ENCODE measurements at regions not wholly inside any gene's neighbourhood (a gene's known extent, or its start where the extent isn't known, plus 50 kb on each side); places are given as distances from the start of the nearest gene placed in this dataset.

GRCh38 chr6:144746902-144747469 lies 461.9 kb downstream of the UTRN start:
- H3K9me3 ChIP-seq (ENCODE audit: control insufficient read depth, low read length): no peaks in the 10 kb centered on the region
- no peak overlapping the region for H3K4me3 ChIP-seq (ENCODE audit: insufficient read depth, low read depth, low read length, poor library complexity, severe bottlenecking)
- no peak overlapping the region for H3K27ac ChIP-seq (ENCODE audit: insufficient read depth, low read length, poor library complexity, severe bottlenecking)
- no peaks in the 10 kb centered on the region for H3K4me1 ChIP-seq (ENCODE audit: control insufficient read depth, insufficient read depth, low read length, poor library complexity, severe bottlenecking)
- no peaks in the 10 kb centered on the region for H3K27me3 ChIP-seq (replicated peaks; ENCODE audit: control insufficient read depth, insufficient read depth, low read length, poor library complexity, severe bottlenecking)
- H3K36me3 ChIP-seq (ENCODE audit: control insufficient read depth, insufficient read depth, low read length): peaks cover 10% of the 10 kb centered on the region
- DNase-seq: no peak

GRCh38 chr6:144749263-144749662 lies 464.1 kb downstream of the UTRN start:
- H3K9me3 ChIP-seq (ENCODE audit: control insufficient read depth, low read length): no peaks in the 10 kb centered on the region
- DNase-seq: no peak
- no peak overlapping the region for H3K27ac ChIP-seq (ENCODE audit: insufficient read depth, low read length, poor library complexity, severe bottlenecking)
- H3K4me1 ChIP-seq (ENCODE audit: control insufficient read depth, insufficient read depth, low read length, poor library complexity, severe bottlenecking): no peaks in the 10 kb centered on the region
- H3K36me3 ChIP-seq (ENCODE audit: control insufficient read depth, insufficient read depth, low read length): peaks cover 33% of the 10 kb centered on the region
- H3K4me3 ChIP-seq (ENCODE audit: insufficient read depth, low read depth, low read length, poor library complexity, severe bottlenecking): no peak overlapping the region
- no peaks in the 10 kb centered on the region for H3K27me3 ChIP-seq (replicated peaks; ENCODE audit: control insufficient read depth, insufficient read depth, low read length, poor library complexity, severe bottlenecking)

DNA sequence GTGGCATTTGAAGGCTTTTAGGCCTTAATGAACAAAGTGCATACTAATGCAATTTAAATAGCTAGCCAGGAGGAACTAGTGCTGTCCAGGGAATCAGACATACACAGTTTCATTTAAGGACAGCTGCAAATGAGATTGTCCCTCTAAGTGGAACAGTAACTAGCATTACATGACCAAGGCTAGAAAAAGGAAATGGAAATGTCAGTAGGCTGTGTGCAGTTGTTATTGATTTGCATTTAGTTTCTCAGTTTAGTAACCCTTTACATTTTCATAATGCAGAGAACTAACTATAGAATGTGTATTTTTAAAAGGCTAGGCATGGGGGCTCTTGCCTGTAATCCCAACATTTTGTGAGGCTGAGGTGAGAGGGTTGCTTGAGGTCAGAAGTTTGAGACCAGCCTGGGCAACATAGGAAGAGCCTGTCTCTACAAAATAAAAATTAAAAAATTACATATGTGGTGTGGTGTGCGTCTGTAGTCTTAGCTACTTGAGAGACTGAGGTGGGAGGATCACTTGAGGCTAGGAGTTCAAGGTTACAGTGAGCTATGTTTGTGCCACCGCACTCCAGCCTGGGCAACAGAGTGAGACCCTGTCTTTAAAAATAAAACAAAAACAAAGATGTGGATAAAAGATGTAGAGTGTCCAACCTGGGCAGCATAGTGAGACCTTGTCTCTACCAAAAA lies 468.0 kb downstream of the UTRN start:
- H3K4me3 ChIP-seq (ENCODE audit: insufficient read depth, low read depth, low read length, poor library complexity, severe bottlenecking): no peak overlapping the region
- H3K4me1 ChIP-seq (ENCODE audit: control insufficient read depth, insufficient read depth, low read length, poor library complexity, severe bottlenecking): no peaks in the 10 kb centered on the region
- H3K36me3 ChIP-seq (ENCODE audit: control insufficient read depth, insufficient read depth, low read length): peaks cover 41% of the 10 kb centered on the region
- no peaks in the 10 kb centered on the region for H3K27me3 ChIP-seq (replicated peaks; ENCODE audit: control insufficient read depth, insufficient read depth, low read length, poor library complexity, severe bottlenecking)
- no peak for DNase-seq
- no peaks in the 10 kb centered on the region for H3K9me3 ChIP-seq (ENCODE audit: control insufficient read depth, low read length)
- H3K27ac ChIP-seq (ENCODE audit: insufficient read depth, low read length, poor library complexity, severe bottlenecking): no peak overlapping the region

DNA sequence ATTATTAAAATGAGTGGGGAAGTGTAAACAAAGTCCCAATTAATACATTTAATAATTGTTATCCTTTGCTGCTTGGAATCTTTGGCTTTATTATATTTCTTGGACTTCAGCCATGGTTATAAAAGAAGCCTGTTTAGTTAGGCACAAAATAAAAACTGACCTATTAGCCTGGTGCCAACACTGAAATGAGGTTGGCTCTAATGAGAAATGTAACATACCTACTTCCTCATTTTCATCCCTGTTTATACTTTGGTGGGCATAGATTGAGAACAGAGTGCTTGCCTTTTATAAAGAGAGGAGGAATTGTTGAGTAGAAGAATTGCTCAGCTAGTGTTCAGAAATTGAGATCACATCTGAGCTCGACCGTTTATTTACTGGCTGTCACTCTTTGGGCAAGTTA lies 471.3 kb downstream of the UTRN start:
- no peak overlapping the region for H3K27ac ChIP-seq (ENCODE audit: insufficient read depth, low read length, poor library complexity, severe bottlenecking)
- DNase-seq: no peak
- H3K36me3 ChIP-seq (ENCODE audit: control insufficient read depth, insufficient read depth, low read length): peaks cover 40% of the 10 kb centered on the region
- H3K4me1 ChIP-seq (ENCODE audit: control insufficient read depth, insufficient read depth, low read length, poor library complexity, severe bottlenecking): no peaks in the 10 kb centered on the region
- no peak overlapping the region for H3K4me3 ChIP-seq (ENCODE audit: insufficient read depth, low read depth, low read length, poor library complexity, severe bottlenecking)
- H3K9me3 ChIP-seq (ENCODE audit: control insufficient read depth, low read length): no peaks in the 10 kb centered on the region
- no peaks in the 10 kb centered on the region for H3K27me3 ChIP-seq (replicated peaks; ENCODE audit: control insufficient read depth, insufficient read depth, low read length, poor library complexity, severe bottlenecking)

DNA sequence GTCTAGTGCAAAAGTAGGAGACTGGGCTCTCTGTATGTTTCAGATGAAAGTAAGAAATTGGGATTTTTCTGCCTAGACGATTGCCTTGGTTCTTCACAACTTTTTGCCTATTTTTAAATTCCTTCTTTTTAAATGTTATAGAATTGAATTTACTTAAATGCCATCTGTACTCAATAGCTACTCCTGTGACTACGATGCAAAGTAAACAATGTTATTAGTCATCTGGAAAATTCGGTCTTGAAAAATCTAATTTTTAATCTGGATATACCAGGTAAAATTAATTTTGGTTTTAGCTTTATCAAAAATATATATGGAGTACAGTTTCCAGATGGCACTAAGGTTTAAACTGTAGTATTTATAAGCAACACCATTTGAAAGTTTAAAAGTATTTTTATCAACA lies 472.2 kb downstream of the UTRN start:
- Histone ChIP-seq H3K4me3 (ENCODE audit: insufficient read depth, low read depth, low read length, poor library complexity, severe bottlenecking) (no peak overlapping the region), H3K4me1 (ENCODE audit: control insufficient read depth, insufficient read depth, low read length, poor library complexity, severe bottlenecking) (no peaks in the 10 kb centered on the region), H3K27me3 (replicated peaks; ENCODE audit: control insufficient read depth, insufficient read depth, low read length, poor library complexity, severe bottlenecking) (no peaks in the 10 kb centered on the region), H3K9me3 (ENCODE audit: control insufficient read depth, low read length) (no peaks in the 10 kb centered on the region), H3K27ac (ENCODE audit: insufficient read depth, low read length, poor library complexity, severe bottlenecking) (no peak overlapping the region), H3K36me3 (ENCODE audit: control insufficient read depth, insufficient read depth, low read length) (peaks cover 35% of the 10 kb centered on the region)
- DNase-seq: no peak

GRCh38 chr6:144757730-144758129 lies 472.6 kb downstream of the UTRN start:
- H3K36me3 ChIP-seq (ENCODE audit: control insufficient read depth, insufficient read depth, low read length): peaks cover 33% of the 10 kb centered on the region
- no peaks in the 10 kb centered on the region for H3K9me3 ChIP-seq (ENCODE audit: control insufficient read depth, low read length)
- no peak overlapping the region for H3K27ac ChIP-seq (ENCODE audit: insufficient read depth, low read length, poor library complexity, severe bottlenecking)
- DNase-seq: no peak
- no peaks in the 10 kb centered on the region for H3K4me1 ChIP-seq (ENCODE audit: control insufficient read depth, insufficient read depth, low read length, poor library complexity, severe bottlenecking)
- no peak overlapping the region for H3K4me3 ChIP-seq (ENCODE audit: insufficient read depth, low read depth, low read length, poor library complexity, severe bottlenecking)
- no peaks in the 10 kb centered on the region for H3K27me3 ChIP-seq (replicated peaks; ENCODE audit: control insufficient read depth, insufficient read depth, low read length, poor library complexity, severe bottlenecking)

GRCh38 chr6:144758602-144759001 lies 473.5 kb downstream of the UTRN start:
- Histone ChIP-seq H3K36me3 (ENCODE audit: control insufficient read depth, insufficient read depth, low read length) (peaks cover 24% of the 10 kb centered on the region), H3K27me3 (replicated peaks; ENCODE audit: control insufficient read depth, insufficient read depth, low read length, poor library complexity, severe bottlenecking) (no peaks in the 10 kb centered on the region), H3K4me3 (ENCODE audit: insufficient read depth, low read depth, low read length, poor library complexity, severe bottlenecking) (no peak overlapping the region), H3K27ac (ENCODE audit: insufficient read depth, low read length, poor library complexity, severe bottlenecking) (no peak overlapping the region), H3K9me3 (ENCODE audit: control insufficient read depth, low read length) (no peaks in the 10 kb centered on the region), H3K4me1 (ENCODE audit: control insufficient read depth, insufficient read depth, low read length, poor library complexity, severe bottlenecking) (no peaks in the 10 kb centered on the region)
- DNase-seq: no peak

- Histone ChIP-seq H3K4me1 (ENCODE audit: control insufficient read depth, insufficient read depth, low read length, poor library complexity, severe bottlenecking) (no peaks in the 10 kb centered on the region), H3K36me3 (ENCODE audit: control insufficient read depth, insufficient read depth, low read length) (peaks cover 19% of the 10 kb centered on the region), H3K4me3 (ENCODE audit: insufficient read depth, low read depth, low read length, poor library complexity, severe bottlenecking) (no peak overlapping the region), H3K27ac (ENCODE audit: insufficient read depth, low read length, poor library complexity, severe bottlenecking) (no peak overlapping the region), H3K27me3 (replicated peaks; ENCODE audit: control insufficient read depth, insufficient read depth, low read length, poor library complexity, severe bottlenecking) (no peaks in the 10 kb centered on the region), H3K9me3 (ENCODE audit: control insufficient read depth, low read length) (no peaks in the 10 kb centered on the region)
- no peak for DNase-seq
Measured at GRCh38 chr6:144762469-144762868, 477.3 kb downstream of the UTRN start.

GRCh38 chr6:144767051-144767450 lies 481.9 kb downstream of the UTRN start:
- Histone ChIP-seq H3K27me3 (replicated peaks; ENCODE audit: control insufficient read depth, insufficient read depth, low read length, poor library complexity, severe bottlenecking) (no peaks in the 10 kb centered on the region), H3K27ac (ENCODE audit: insufficient read depth, low read length, poor library complexity, severe bottlenecking) (no peak overlapping the region), H3K36me3 (ENCODE audit: control insufficient read depth, insufficient read depth, low read length) (peaks cover 14% of the 10 kb centered on the region), H3K9me3 (ENCODE audit: control insufficient read depth, low read length) (no peaks in the 10 kb centered on the region), H3K4me3 (ENCODE audit: insufficient read depth, low read depth, low read length, poor library complexity, severe bottlenecking) (no peak overlapping the region), H3K4me1 (ENCODE audit: control insufficient read depth, insufficient read depth, low read length, poor library complexity, severe bottlenecking) (no peaks in the 10 kb centered on the region)
- no peak for DNase-seq

GRCh38 chr6:144768551-144769075 lies 483.5 kb downstream of the UTRN start:
- Histone ChIP-seq H3K27ac (ENCODE audit: insufficient read depth, low read length, poor library complexity, severe bottlenecking) (no peak overlapping the region), H3K4me3 (ENCODE audit: insufficient read depth, low read depth, low read length, poor library complexity, severe bottlenecking) (no peak overlapping the region), H3K9me3 (ENCODE audit: control insufficient read depth, low read length) (no peaks in the 10 kb centered on the region), H3K27me3 (replicated peaks; ENCODE audit: control insufficient read depth, insufficient read depth, low read length, poor library complexity, severe bottlenecking) (no peaks in the 10 kb centered on the region), H3K4me1 (ENCODE audit: control insufficient read depth, insufficient read depth, low read length, poor library complexity, severe bottlenecking) (no peaks in the 10 kb centered on the region), H3K36me3 (ENCODE audit: control insufficient read depth, insufficient read depth, low read length) (peaks cover 10% of the 10 kb centered on the region)
- DNase-seq: no peak

All from effector memory CD4-positive, alpha-beta T cell (primary cell).